HL-60 (cell line): ENCODE measurements at regions not wholly inside any gene's neighbourhood (a gene's known extent, or its start where the extent isn't known, plus 50 kb on each side); places are given as distances from the start of the nearest gene placed in this dataset.

ENCODE experiments used
- CTCF ChIP-seq: IDR thresholded peaks from one replicate; pipeline ENCODE4 v1.5.1; 2011; ENCODE audit warnings: low read length, control low read depth, inconsistent platforms; ENCODE audit not compliant: insufficient read depth
- GABPA ChIP-seq: IDR thresholded peaks from 2 replicates; pipeline ENCODE4 v1.6.1; 2012; ENCODE audit warnings: low read depth
- POLR2AphosphoS5 ChIP-seq: IDR thresholded peaks from 2 replicates; pipeline ENCODE4 v1.6.1; 2012; ENCODE audit warnings: low read depth
- REST ChIP-seq: IDR thresholded peaks from 2 replicates; pipeline ENCODE4 v1.6.1; 2012; ENCODE audit warnings: low read depth; ENCODE audit not compliant: insufficient replicate concordance
- SPI1 ChIP-seq: IDR thresholded peaks from 2 replicates; pipeline ENCODE4 v1.6.1; 2012; ENCODE audit warnings: low read depth, mild to moderate bottlenecking, borderline replicate concordance

GRCh38 chr14:44040561-44040960, 466.5 kb downstream of the FSCB start:
- TF ChIP-seq POLR2AphosphoS5 (no peak), CTCF (no peak), GABPA (no peak), REST (no peak), SPI1 (no peak)
